Spleen (tissue), 11 donors: ENCODE measurements at regions not wholly inside any gene's neighbourhood (a gene's known extent, or its start where the extent isn't known, plus 50 kb on each side); places are given as distances from the start of the nearest gene placed in this dataset.

Experiments used
- DNase-seq: peaks from one replicate; pipeline ENCODE4 v3.0.0-alpha.2; 2020
- H3K27ac ChIP-seq, 8 donors: fragments of 200-600 bp; sonication (generic) in 7 of 8; 1 replicate in 4 of 8; 2 replicates in 4 of 8; pipeline versions ENCODE4 v1.5.0 to v1.8.0; 2016 to 2021; ENCODE audit warnings: inconsistent platforms in 4 of 8, mild to moderate bottlenecking in 4 of 8, moderate library complexity in 1 of 8
- H3K27me3 ChIP-seq, 7 donors: fragments of 200-600 bp; sonication (generic) in 6 of 7; replicated peaks in 1 of 7; 1 replicate in 4 of 7; 2 replicates in 3 of 7; pipeline versions ENCODE4 v1.5.0 to v1.8.0; 2016 to 2021; ENCODE audit warnings: inconsistent platforms in 3 of 7, mild to moderate bottlenecking in 1 of 7
- H3K36me3 ChIP-seq, 6 donors: fragments of 200-600 bp; sonication (generic) in 5 of 6; 1 replicate in 4 of 6; 2 replicates in 2 of 6; pipeline versions ENCODE4 v1.5.0 to v1.8.0; 2016 to 2021; ENCODE audit warnings: inconsistent platforms in 2 of 6
- H3K4me1 ChIP-seq, 6 donors: fragments of 200-600 bp; sonication (generic) in 5 of 6; 1 replicate in 3 of 6; 2 replicates in 3 of 6; pipeline versions ENCODE4 v1.5.0 to v1.8.0; 2016 to 2021; ENCODE audit warnings: inconsistent platforms in 3 of 6
- H3K4me3 ChIP-seq, 8 donors: fragments of 200-600 bp; sonication (generic) in 7 of 8; 1 replicate in 4 of 8; 2 replicates in 4 of 8; pipeline versions ENCODE4 v1.5.0 to v1.8.0; 2016 to 2021; ENCODE audit warnings: inconsistent platforms in 4 of 8, mild to moderate bottlenecking in 4 of 8, moderate library complexity in 2 of 8
- H3K9me3 ChIP-seq, 8 donors: fragments of 200-600 bp; sonication (generic) in 7 of 8; 1 replicate in 4 of 8; 2 replicates in 4 of 8; pipeline versions ENCODE4 v1.5.0 to v1.8.0; 2016 to 2021; ENCODE audit warnings: inconsistent platforms in 4 of 8
- POLR2A ChIP-seq, 3 donors: fragments of 450-650 bp; IDR thresholded peaks; one replicate each; pipeline ENCODE4 v1.5.1; 2017; ENCODE audit warnings: antibody characterized with exemption in 3 of 3, mild to moderate bottlenecking in 1 of 3
- POLR2AphosphoS5 ChIP-seq, 3 donors: sonication (generic); formaldehyde crosslinking; IDR thresholded peaks; one replicate each; pipeline ENCODE4 v1.5.1; 2017; ENCODE audit warnings: antibody characterized with exemption in 3 of 3
- WGBS, 5 donors: extraction: QIAGEN DNeasy Blood & Tissue Kit in 3 of 5; methylation state at CpG; one replicate each; pipeline versions ENCODE4 v1.1.5 to v1.1.7; 2013 to 2018; 5-methylcytosine and 5-hydroxymethylcytosine counted together
- intact Hi-C: fragments of 100-400 bp; cut with DNase I; formaldehyde crosslinking; loops from one replicate; pipeline ENCODE4 v1.15.0; 2023; ENCODE audit warnings: low total_unique reads
- TF ChIP-seq, protein P1 (sequence below), 11 experiments: fragments of 200-600 bp in 7 of 11; fragments of 450-650 bp in 4 of 11; sonication (generic) in 4 of 11; IDR thresholded peaks in 8 of 11; conservative IDR thresholded peaks in 3 of 11; 1 replicate in 7 of 11; 2 replicates in 4 of 11; pipeline versions ENCODE4 v1.4.0 to v1.8.0; 2016 to 2021; ENCODE audit warnings: antibody characterized with exemption in 11 of 11, inconsistent platforms in 4 of 11, mild to moderate bottlenecking in 1 of 11
- donor health status: healthy with polysubstance abuse.
- donor health status: DM: no; HTN: no; CAD: no; lungs with moderate emphysema.
- donor health status: DM: no; HTN: no; CAD: no.
- donor health status: Bipolar disorder and iron deficiency.
- donor health status: healthy.
- donor health status: DM: no; HTN: no; CAD: no.
- donor health status: DM: yes; HTN: yes; CAD: no.

- Histone ChIP-seq H3K27me3 (no peaks in the 10 kb centered on the region), H3K9me3 (peaks cover 0 to 4% (median 0%) of the 10 kb centered on the region in 8 donors), H3K27ac (no peak overlapping the region), H3K36me3 (no peaks in the 10 kb centered on the region), H3K4me1 (no peaks in the 10 kb centered on the region), H3K4me3 (no peak overlapping the region)
- 77 to 89% (median 79%) methylated on average over 4 of the region's 4 CpGs for WGBS, 5 donors
- TF ChIP-seq POLR2AphosphoS5 (IDR thresholded peaks at IDR 0.05): no peak
- TF ChIP-seq, protein P1, sequence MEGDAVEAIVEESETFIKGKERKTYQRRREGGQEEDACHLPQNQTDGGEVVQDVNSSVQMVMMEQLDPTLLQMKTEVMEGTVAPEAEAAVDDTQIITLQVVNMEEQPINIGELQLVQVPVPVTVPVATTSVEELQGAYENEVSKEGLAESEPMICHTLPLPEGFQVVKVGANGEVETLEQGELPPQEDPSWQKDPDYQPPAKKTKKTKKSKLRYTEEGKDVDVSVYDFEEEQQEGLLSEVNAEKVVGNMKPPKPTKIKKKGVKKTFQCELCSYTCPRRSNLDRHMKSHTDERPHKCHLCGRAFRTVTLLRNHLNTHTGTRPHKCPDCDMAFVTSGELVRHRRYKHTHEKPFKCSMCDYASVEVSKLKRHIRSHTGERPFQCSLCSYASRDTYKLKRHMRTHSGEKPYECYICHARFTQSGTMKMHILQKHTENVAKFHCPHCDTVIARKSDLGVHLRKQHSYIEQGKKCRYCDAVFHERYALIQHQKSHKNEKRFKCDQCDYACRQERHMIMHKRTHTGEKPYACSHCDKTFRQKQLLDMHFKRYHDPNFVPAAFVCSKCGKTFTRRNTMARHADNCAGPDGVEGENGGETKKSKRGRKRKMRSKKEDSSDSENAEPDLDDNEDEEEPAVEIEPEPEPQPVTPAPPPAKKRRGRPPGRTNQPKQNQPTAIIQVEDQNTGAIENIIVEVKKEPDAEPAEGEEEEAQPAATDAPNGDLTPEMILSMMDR (IDR thresholded peaks at IDR 0.05 in 8 of 11, conservative IDR thresholded peaks at IDR 0.05 in 3 of 11): no peak
- TF ChIP-seq POLR2A (IDR thresholded peaks at IDR 0.05): no peak
- DNase-seq: no peak
- intact Hi-C loops: no loop called here
Observed at GRCh38 chr5:100249211-100249883, 285.8 kb upstream of the FAM174A start.

DNA sequence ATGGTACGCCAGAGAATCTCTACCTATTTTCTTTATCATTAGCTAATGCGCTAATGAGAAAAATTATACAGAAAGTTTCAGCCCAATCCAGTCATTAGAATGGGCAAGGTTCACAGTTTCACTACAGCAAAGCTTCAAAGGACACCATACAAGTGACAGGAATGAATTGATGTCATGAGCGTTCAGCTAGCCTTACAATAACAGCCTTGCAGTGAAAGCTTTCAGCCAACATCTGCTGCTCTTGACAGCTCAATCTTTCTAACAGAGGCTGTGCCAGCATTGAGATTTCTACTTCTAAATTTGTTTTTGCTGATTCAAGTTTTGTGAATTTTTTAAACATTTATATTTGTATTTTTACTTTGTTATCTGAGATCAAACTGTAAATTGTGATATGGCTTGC, 302.4 kb upstream of the FAM174A start:
- no peak for DNase-seq
- Histone ChIP-seq H3K27me3 (no peaks in the 10 kb centered on the region), H3K9me3 (peaks cover 0 to 17% (median 8%) of the 10 kb centered on the region in 8 donors), H3K36me3 (no peaks in the 10 kb centered on the region), H3K4me3 (no peak overlapping the region), H3K27ac (no peak overlapping the region), H3K4me1 (no peaks in the 10 kb centered on the region)
- TF ChIP-seq, protein P1 (IDR thresholded peaks at IDR 0.05 in 8 of 11, conservative IDR thresholded peaks at IDR 0.05 in 3 of 11): no peak
- no peak for TF ChIP-seq POLR2A (IDR thresholded peaks at IDR 0.05)
- TF ChIP-seq POLR2AphosphoS5 (IDR thresholded peaks at IDR 0.05): no peak
- 79 to 95% (median 85%) methylated on average over 3 of the region's 3 CpGs for WGBS, 5 donors
- intact Hi-C loops: no loop called here

- WGBS, 5 donors: 40 to 70% (median 58%) methylated on average over 1 of the region's 1 CpG
- no peaks in the 10 kb centered on the region for H3K36me3 ChIP-seq
- no peaks in the 10 kb centered on the region for H3K4me1 ChIP-seq
- H3K27me3 ChIP-seq: no peaks in the 10 kb centered on the region
- TF ChIP-seq POLR2AphosphoS5 (IDR thresholded peaks at IDR 0.05): no peak
- intact Hi-C loops: no loop called here
- H3K4me3 ChIP-seq: no peak overlapping the region
- H3K9me3 ChIP-seq: no peaks in the 10 kb centered on the region
- DNase-seq: no peak
- H3K27ac ChIP-seq: no peak overlapping the region
Observed at GRCh38 chr5:100188778-100189177, 346.4 kb upstream of the FAM174A start.

DNA sequence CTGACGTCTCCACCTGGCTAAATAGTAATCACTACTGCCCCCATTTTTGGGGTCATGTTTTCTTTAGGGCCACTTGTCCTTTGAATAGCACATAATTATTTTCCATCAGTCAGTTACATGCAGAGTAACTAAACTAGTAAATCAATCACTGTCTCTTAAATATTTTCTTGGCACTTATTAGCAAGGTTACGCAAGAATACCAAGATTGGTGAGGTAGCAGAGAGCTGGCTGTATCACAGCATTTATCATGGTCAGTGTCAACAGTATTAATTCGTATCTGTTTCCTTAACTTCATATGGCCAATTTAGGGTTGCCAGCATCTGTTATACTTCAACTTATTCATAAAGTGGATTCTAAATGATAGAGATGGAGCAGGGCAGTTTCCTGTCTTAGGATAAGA, 346.8 kb upstream of the FAM174A start:
- DNase-seq: no peak
- H3K27ac ChIP-seq: no peak overlapping the region
- WGBS, 5 donors: 74 to 87% (median 75%) methylated on average over 3 of the region's 3 CpGs
- no peaks in the 10 kb centered on the region for H3K36me3 ChIP-seq
- H3K9me3 ChIP-seq: no peaks in the 10 kb centered on the region
- H3K4me1 ChIP-seq: no peaks in the 10 kb centered on the region
- H3K27me3 ChIP-seq: no peaks in the 10 kb centered on the region
- no peak overlapping the region for H3K4me3 ChIP-seq
- no peak for TF ChIP-seq POLR2AphosphoS5 (IDR thresholded peaks at IDR 0.05)
- TF ChIP-seq, protein P1 (IDR thresholded peaks at IDR 0.05 in 8 of 11, conservative IDR thresholded peaks at IDR 0.05 in 3 of 11): no peak
- TF ChIP-seq POLR2A (IDR thresholded peaks at IDR 0.05): no peak
- intact Hi-C loops: no loop called here
